Erythroblast (primary cell): ENCODE measurements at regions not wholly inside any gene's neighbourhood (a gene's known extent, or its start where the extent isn't known, plus 50 kb on each side); places are given as distances from the start of the nearest gene placed in this dataset.

Experiments used
- GATA1 ChIP-seq: IDR thresholded peaks from 2 replicates; pipeline ENCODE4 v1.6.1; 2011; ENCODE audit warnings: low read depth, mild to moderate bottlenecking, control low read depth, low read length, moderate library complexity
- POLR2A ChIP-seq: IDR thresholded peaks from 2 replicates; pipeline ENCODE4 v1.6.1; 2011; ENCODE audit warnings: mild to moderate bottlenecking, low read length

DNA sequence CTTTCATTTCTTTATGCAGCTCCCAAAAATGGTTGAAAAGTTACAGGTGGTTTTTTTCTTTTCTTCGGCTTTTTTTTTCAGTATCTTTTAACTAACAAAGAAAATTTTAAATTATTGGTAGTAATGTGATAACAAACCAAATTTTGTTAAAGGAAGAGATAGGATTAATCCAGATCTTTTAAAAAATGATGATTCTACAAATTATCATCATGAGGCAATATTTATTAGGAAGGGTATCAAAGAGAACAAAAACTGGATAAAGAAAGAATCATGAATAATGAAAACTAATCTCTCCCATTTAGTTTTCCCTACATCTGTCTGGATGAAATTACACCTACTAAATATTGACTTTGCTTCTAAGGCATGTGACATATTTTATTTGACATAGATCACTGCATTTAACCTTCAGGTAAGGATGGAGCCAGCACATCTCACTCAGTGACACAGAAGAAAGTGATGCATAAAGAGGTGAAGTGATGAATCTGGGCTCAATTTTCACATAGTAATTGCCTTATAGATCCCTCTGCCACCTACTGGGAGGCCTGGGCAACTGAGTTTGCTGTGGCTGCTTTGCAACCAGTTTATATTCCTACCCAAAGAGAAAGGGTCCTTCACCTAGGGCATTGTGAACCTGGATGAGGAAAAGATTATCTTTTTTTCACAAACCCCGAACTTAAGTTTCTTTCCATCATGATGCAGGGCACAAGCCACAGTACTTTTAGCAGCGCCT is 155.6 kb downstream of the HNRNPD start:
- TF ChIP-seq POLR2A (no peak), GATA1 (no peak)
